RWPE2 (cell line): ENCODE measurements at regions not wholly inside any gene's neighbourhood (a gene's known extent, or its start where the extent isn't known, plus 50 kb on each side); places are given as distances from the start of the nearest gene placed in this dataset.

Experiments
- ATAC-seq: fragments of 200-7000 bp; cut with Tn5 transposase; 3 replicates; pipeline ENCODE4 v1.9.1; 2021; ENCODE audit warnings: low read depth
- DNase-seq: peaks from one replicate; pipeline ENCODE4 v3.0.0-alpha.2; 2020; ENCODE audit warnings: low spot score
- H3K27ac ChIP-seq: fragments of 450-650 bp; 2 replicates; pipeline ENCODE4 v1.5.1; 2017; ENCODE audit warnings: mild to moderate bottlenecking; ENCODE audit not compliant: poor library complexity, severe bottlenecking
- H3K27me3 ChIP-seq: fragments of 250-450 bp; sonication (Bioruptor Pico); 2 replicates; pipeline ENCODE4 v1.5.1; 2021; ENCODE audit warnings: mild to moderate bottlenecking, moderate library complexity; ENCODE audit not compliant: insufficient read depth, poor library complexity, severe bottlenecking
- H3K36me3 ChIP-seq: fragments of 250-450 bp; sonication (Bioruptor Pico); 2 replicates; pipeline ENCODE4 v1.5.1; 2020; ENCODE audit warnings: low read depth, mild to moderate bottlenecking, moderate library complexity
- H3K4me1 ChIP-seq: fragments of 250-450 bp; sonication (Bioruptor Pico); 2 replicates; pipeline ENCODE4 v1.5.1; 2021; ENCODE audit warnings: mild to moderate bottlenecking, moderate library complexity; ENCODE audit not compliant: insufficient read depth, poor library complexity, severe bottlenecking
- H3K4me3 ChIP-seq: fragments of 250-450 bp; sonication (Bioruptor Pico); 2 replicates; pipeline ENCODE4 v1.5.1; 2021; ENCODE audit warnings: mild to moderate bottlenecking, moderate library complexity; ENCODE audit not compliant: severe bottlenecking
- H3K9me3 ChIP-seq: fragments of 250-450 bp; sonication (Bioruptor Pico); 2 replicates; pipeline ENCODE4 v1.5.1; 2021; ENCODE audit warnings: mild to moderate bottlenecking, moderate library complexity; ENCODE audit not compliant: severe bottlenecking
- CTCF ChIP-seq: fragments of 450-650 bp; IDR thresholded peaks from one replicate; pipeline ENCODE4 v1.5.1; 2017; ENCODE audit warnings: mild to moderate bottlenecking, moderate library complexity; ENCODE audit not compliant: poor library complexity, severe bottlenecking

DNA sequence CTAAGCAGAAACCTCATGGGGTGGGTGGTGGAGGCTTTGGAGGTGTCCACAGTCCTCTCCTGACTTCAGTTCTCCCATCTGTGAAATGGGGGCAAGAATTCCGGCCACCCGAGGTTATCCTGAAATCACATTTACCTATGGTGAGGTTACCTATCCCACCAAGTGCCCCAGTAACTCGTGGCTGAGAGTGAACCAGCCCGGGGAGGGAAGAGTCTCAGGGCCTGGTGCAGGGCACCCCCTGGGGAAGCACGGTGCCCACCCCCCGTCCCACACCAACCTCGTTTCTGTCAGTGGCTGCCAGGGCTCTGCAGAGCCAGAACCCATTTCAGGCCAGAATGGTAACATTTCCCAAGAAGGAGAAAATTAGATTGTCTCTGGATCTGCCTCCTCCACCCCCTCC is 83.7 kb upstream of the VSTM2B start:
- ATAC-seq (no peak), DNase-seq (no peak)
- Histone ChIP-seq H3K9me3 (no peaks in the 10 kb centered on the region), H3K27ac (no peak overlapping the region), H3K4me3 (no peak overlapping the region), H3K36me3 (no peaks in the 10 kb centered on the region), H3K4me1 (no peaks in the 10 kb centered on the region), H3K27me3 (no peaks in the 10 kb centered on the region)
- no peak for TF ChIP-seq CTCF

DNA sequence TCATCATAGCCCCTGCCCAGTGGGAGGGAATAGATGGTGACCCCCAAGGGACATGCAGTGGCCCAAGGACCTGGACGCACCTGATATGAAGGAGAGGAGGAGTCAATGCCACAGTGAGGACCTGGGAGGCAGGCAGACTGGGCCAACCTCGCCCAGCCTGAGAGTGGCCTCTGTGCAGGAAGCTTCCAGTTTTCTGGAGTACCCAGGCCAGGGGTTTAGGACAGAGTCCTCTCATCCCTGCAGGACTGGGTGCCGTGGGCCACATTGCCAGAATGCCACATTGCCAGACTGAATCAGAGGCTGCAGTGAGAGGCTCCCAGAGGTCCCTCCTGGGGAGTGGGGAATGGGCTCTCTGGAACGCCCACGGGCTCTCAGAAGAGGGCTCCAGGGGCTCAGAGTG is 82.9 kb upstream of the VSTM2B start:
- no peak for ATAC-seq
- Histone ChIP-seq H3K4me3 (no peak overlapping the region), H3K36me3 (no peaks in the 10 kb centered on the region), H3K27ac (no peak overlapping the region), H3K9me3 (no peaks in the 10 kb centered on the region), H3K27me3 (no peaks in the 10 kb centered on the region), H3K4me1 (no peaks in the 10 kb centered on the region)
- DNase-seq: no peak
- no peak for TF ChIP-seq CTCF

DNA sequence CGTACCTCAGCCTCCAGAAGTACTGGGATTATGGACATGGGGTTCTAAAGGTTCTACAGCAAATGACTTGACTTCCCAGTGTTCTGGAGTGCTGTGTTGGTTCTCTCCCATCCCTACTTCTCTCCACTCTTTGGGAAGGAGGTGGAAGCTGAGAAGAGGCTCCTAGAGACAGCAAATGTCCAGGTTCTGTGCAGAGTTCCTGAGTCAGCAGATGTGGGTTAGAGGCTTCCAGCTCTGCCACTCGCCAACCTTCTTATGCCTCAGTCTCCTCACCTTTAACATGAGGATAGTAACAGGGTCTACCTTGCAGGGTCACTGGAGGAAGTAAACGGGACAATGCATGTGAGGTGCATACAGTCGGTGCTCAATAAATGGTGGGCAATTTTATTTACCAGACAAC is 80.5 kb upstream of the VSTM2B start:
- no peak overlapping the region for H3K4me3 ChIP-seq
- ATAC-seq: no peak
- TF ChIP-seq CTCF: no peak
- no peaks in the 10 kb centered on the region for H3K27me3 ChIP-seq
- H3K36me3 ChIP-seq: no peaks in the 10 kb centered on the region
- H3K4me1 ChIP-seq: no peaks in the 10 kb centered on the region
- H3K27ac ChIP-seq: no peak overlapping the region
- H3K9me3 ChIP-seq: no peaks in the 10 kb centered on the region
- DNase-seq: no peak

DNA sequence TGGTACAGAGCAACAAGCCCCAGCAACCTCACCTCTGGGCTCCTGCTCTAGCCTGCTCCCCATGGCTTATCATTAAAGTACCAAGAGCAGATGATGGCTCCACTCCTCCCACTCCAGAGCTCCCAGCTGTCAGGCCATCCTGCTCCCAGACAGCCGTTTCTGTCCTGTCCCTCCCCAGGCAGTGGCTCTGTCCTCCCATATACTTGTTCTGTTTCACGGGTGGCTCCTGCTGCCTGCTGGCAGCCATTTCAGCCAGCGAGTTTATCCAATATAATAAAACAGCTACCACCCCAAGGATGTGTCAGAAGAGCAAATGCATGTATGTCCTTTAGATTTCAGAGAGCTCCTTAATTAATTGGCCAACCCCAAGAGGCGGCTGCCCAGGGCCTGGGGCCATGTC is 79.4 kb upstream of the VSTM2B start:
- no peak for TF ChIP-seq CTCF
- Histone ChIP-seq H3K9me3 (no peaks in the 10 kb centered on the region), H3K4me3 (no peak overlapping the region), H3K4me1 (no peaks in the 10 kb centered on the region), H3K27me3 (no peaks in the 10 kb centered on the region), H3K27ac (no peak overlapping the region), H3K36me3 (no peaks in the 10 kb centered on the region)
- ATAC-seq (no peak), DNase-seq (no peak)

- Histone ChIP-seq H3K4me1 (no peaks in the 10 kb centered on the region), H3K36me3 (no peaks in the 10 kb centered on the region), H3K4me3 (no peak overlapping the region), H3K27ac (no peak overlapping the region), H3K27me3 (no peaks in the 10 kb centered on the region), H3K9me3 (no peaks in the 10 kb centered on the region)
- no peak for TF ChIP-seq CTCF
- DNase-seq: no peak
- no peak for ATAC-seq
These were observed 77.7 kb upstream of the VSTM2B start for GRCh38 chr19:29448046-29448445.
